ENCODE measurements at regions not wholly inside any gene's neighbourhood (a gene's known extent, or its start where the extent isn't known, plus 50 kb on each side); places are given as distances from the start of the nearest gene placed in this dataset.

- DNase-seq = no peak
These were observed 288.1 kb downstream of the SH3BGRL start for GRCh38 chrX:81489987-81490386.

DNA sequence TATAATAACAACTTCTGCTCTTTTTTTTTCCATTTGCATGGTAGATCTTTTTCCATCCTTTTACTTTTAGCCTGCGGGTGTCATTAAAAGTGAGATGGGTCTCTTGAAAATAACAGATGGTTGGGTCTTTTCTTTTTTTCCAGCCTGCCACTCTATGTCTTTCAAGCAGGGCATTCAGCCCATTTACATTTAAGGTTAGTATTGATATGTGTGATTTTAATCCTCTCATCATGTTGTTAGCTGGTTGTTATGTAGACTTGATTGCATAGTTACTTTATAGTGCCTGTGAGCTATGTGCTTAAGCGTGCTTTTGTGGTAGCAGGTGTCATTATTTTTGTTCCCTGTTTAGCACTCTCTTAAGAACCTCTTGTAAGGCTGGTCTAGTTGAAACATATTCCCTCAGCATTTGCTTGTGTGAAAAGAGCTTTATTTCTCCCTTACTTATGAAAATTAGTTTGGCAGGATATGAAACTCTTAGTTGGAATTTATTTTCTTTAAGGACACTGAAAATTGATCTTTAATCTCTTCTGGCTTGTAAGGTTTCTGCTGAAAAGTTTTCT, 326.1 kb downstream of the SH3BGRL start:
- no peak for DNase-seq

- DNase-seq = peak; percentile 43
These were observed 335.8 kb downstream of the SH3BGRL start for GRCh38 chrX:81537723-81538122.

DNA sequence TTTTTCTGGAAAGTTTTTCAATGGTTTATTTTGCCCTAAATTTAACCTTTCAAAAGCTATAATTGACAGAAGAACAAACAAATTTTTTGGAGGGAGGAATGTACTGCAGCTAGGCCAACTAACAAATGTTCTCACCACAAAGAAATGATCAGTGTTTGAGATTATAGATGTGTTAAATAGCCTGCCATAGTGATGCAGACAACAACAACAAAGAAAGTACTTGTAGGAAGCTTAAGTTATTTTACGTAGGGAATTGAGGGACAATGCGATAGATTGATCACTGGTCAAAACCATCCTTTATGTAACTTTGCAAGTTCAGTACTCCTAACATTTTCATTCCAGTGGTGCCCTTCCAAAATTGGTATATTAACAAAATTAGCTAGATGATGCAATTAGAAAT, 340.4 kb downstream of the SH3BGRL start:
- no peak for DNase-seq

DNA sequence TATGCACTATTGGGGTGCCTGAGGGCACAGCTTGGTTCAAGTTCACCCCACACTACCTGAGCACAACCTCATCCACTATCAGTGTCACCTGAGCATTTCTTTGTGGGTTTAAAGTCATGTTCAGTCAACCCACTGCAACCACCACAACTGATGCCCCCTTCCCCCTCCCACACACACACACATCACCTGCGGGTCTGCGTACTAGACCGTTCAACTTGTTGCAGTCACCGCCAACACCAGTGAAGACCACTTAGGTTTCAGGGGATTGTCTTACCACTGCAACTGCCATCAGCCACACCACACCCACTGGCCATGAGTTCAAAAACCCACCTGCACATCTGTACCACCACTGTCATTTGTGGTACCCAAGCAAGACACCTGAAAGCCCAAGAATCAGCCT, 355.0 kb downstream of the SH3BGRL start:
- DNase-seq = no peak

GRCh38 chrX:81564851-81565250, 362.9 kb downstream of the SH3BGRL start:
- DNase-seq = no peak

DNA sequence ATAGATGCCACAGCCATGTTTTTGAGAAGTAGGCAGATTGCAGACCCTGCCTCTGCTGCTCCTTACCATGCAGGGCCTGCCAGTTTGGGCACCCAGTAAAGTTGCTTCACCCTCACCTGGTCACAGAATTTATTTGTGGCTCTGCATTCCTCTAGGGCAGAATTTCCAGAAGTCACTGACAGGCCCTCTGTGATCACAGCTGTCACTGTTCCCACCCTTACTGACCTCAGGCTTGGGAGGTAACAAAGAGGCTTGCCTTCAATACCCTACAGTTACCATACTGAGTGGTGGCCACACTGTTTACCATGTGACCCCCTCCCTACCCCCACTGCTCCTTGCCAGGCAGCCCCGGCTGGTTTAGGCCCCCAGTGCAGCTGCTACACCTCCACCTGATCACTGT, 375.1 kb downstream of the SH3BGRL start:
- DNase-seq = no peak

DNA sequence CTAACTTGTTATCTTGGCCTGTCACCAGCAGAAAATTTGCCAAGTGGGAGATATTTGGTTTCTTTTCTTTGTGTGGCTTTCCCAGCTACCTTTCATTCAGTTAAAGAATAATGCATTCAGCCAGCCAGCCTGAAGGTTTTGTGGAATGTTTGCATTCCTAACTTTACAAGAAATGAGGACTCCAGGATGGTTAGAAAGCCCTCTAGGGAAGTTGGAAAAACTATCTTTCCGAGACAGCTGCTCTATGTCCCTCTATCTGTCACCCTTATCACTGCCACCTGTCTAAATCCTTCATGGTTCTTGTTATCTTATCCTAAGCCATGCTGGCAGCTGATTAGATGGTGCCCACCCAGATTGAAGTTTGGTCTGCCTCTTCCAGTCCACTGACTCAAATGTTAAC, 384.2 kb downstream of the SH3BGRL start:
- no peak for DNase-seq

- no peak for DNase-seq
These were observed 414.1 kb downstream of the SH3BGRL start for GRCh38 chrX:81615979-81616378.

DNA sequence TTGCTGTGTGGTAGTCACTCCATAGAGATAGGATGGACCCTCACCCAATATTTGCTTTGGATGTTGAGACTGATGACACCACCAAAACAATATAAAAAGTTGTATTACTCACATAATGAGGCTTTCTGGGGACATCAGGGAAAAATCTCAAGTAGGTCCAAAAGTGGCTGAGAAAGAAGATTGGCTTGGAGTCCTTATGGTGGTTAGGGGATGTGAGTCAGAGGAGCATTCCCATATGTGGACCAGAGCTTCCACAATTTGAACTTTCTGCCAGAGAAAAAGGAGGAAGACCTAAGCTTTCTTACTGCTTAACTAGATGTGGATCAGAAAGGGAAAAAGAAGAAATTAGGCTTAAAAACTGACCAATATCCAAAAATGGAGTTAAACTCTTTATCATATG, 460.5 kb downstream of the SH3BGRL start:
- DNase-seq = no peak

GRCh38 chrX:81708487-81708886, 506.6 kb downstream of the SH3BGRL start:
- DNase-seq = no peak

- no peak for DNase-seq
These were observed 526.7 kb downstream of the SH3BGRL start for GRCh38 chrX:81728622-81729021.

DNA sequence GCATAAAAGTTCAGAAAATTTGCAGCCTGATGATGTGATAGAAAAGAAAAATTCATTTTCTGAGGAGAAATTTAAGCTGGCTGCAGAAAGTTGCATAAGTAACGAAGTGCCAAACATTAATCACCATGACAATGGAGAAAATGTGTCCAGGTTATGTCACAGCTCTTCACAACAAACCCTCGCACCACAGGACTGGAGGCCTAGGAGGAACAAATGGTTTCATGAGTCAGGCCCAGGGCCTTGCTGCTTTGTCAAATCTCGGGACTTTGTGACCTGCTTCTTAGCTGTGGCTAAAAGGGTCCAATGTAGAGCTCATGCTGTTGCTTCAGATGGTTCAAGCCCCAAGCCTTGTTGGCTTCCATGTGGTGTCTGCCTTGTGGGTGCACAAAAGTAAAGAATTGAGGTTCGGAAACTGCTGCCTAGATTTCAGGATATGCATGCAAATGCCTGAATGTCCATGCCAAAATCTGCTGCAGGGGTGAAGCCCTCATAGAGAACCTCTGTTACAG, 527.4 kb downstream of the SH3BGRL start:
- no peak for DNase-seq

GRCh38 chrX:81779701-81780100, 577.8 kb downstream of the SH3BGRL start:
- DNase-seq = no peak

DNA sequence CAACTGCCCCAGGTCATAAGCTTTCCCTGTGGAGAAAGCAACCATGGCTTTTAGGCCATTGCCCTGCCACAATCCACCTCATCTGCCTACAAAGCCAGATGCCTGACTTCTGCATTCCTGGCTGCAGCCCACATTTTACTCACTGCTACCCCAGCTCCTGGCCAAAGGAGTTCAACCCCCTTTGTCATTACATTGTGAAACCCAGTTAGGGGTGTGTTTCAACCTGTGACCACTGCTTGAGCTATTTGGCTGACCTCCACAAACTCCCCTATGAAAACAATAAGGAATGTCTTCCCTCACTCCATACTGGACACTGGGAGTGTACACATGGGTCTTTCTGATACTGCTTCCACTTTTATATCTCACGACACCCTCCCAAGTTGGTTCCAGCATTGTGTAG, 589.2 kb downstream of the SH3BGRL start:
- DNase-seq = no peak
